Left hindlimb (tissue), 1 donor: ENCODE measurements at regions not wholly inside any gene's neighbourhood (a gene's known extent, or its start where the extent isn't known, plus 50 kb on each side); places are given as distances from the start of the nearest gene placed in this dataset.
A peak's percentile ranks its signal among the peaks of the same experiment; 100 is the strongest.

ENCODE experiments used
- DNase-seq: peaks from one replicate; pipeline ENCODE4 v3.0.0-alpha.2; 2018

DNA sequence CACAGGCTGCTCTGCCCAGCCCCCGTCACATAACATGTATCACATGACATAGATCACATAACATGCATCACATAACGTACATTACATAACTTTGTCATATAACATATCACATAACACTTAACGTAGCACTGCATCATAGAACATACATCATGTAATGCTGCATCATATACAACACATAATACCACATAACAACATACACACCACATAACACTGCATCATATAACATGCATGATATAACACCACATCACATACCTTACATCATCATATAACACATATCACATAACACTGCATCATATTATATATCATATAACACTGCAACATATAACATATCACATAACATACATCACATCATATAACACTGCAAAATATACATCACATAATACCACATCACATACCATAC lies 83.8 kb downstream of the AXIN2 start:
- DNase-seq: no peak

GRCh38 chr17:65474660-65475059 lies 86.8 kb downstream of the AXIN2 start:
- DNase-seq: no peak

GRCh38 chr17:65473985-65474384 lies 87.5 kb downstream of the AXIN2 start:
- no peak for DNase-seq

DNA sequence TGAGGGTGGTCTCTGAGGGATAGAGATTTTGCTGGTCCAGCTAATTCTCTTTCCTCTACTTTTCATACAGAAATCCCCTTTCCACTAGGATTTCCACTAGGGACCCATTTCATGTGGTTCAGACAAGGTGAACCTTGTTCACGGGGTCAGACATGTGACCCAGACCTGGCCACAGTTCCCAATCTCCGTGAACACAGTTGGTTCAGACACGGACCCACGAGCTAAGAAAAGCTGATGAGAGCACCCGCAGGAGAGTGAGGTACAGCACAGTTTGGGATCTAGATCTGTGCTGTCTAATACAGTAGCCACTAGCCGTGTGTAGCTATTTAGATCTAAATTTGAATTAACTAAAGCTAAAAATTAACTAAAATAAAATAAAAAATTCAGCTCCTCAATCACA lies 88.1 kb downstream of the AXIN2 start:
- DNase-seq: no peak

GRCh38 chr17:65472666-65473309 lies 88.7 kb downstream of the AXIN2 start:
- no peak for DNase-seq

DNA sequence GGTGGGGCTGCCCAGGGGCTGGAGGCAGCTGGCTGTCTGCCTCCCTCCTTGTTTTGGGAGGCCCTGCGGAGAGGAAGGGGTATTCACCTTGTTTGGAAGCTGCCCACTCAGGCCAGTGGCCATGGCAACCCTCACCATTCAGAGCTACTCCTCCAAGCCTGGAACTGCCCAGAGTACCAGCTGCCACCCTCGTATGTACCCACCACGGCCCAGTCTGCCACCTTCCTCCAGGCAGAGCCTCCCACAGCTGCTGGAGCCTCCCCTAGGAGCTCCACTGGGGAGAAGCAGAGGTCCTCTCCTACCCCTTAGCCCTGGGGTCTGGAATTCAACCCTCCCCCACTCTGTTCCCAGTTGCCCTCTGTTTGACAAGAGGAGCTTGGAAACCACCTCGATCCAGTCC lies 90.7 kb downstream of the AXIN2 start:
- no peak for DNase-seq

DNA sequence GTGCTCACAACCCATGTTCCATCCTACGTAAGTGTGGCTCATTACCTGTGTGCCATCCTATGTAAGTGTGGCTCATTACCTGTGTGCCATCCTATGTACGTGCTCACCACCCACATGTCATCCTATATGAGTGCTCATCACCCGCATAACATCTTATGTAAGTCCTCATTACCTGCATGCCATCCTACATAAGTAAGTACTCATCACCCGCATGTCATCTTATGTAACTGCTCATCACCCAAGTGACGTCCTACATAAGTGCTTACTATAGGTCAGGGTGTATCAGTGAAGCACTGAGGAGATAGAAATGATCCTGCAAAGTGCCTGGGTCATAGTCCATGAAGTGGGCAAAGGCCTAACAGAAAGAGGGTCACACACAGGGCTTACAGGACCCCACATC lies 93.1 kb downstream of the AXIN2 start:
- DNase-seq: no peak

DNA sequence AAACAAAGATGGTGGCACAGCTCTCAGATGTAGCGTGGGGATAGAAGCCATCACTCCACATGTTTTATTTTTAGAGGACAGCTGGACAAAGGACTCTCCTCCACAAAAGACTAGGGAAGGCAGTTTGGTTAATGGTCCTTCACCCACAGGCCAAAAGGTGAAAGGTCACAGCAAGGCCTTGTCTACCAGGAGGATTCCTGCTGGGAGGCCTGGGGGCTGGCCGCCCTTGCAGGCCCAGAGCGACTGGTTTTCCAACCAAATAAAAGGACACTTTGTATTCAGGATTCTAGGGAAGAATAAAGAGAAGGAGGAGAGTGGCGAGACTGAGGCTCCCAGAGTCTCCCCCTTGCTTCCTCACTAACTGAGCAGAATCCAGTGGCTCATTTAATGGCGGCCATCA lies 94.3 kb downstream of the AXIN2 start:
- no peak for DNase-seq

- DNase-seq: no peak
Observed at GRCh38 chr17:65466547-65466946, 94.9 kb downstream of the AXIN2 start.

- no peak for DNase-seq
Observed at GRCh38 chr17:65463242-65463641, 98.2 kb downstream of the AXIN2 start.

GRCh38 chr17:65459677-65460347 lies 101.6 kb downstream of the AXIN2 start:
- DNase-seq: no peak

GRCh38 chr17:65457635-65458257 lies 103.7 kb downstream of the AXIN2 start:
- DNase-seq: no peak

DNA sequence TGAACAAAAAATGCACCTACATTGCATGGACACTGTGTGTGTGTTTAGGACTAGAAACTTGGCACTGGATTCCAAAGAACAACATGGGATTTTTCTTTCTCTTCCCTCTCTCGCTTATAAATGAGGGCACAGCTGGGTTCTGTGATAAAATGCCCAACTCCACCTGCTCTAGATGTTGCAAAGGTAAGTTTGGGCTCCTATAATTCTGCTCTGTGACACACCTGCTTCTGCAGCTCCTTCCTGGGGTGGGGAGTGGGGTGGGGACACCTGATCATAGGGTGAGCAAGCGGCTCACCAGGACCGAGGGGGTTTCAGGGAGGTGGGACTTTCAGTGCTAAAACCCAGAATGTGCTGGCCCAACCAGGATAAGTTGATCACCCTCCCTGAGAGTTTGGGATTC lies 104.3 kb downstream of the AXIN2 start:
- no peak for DNase-seq

DNA sequence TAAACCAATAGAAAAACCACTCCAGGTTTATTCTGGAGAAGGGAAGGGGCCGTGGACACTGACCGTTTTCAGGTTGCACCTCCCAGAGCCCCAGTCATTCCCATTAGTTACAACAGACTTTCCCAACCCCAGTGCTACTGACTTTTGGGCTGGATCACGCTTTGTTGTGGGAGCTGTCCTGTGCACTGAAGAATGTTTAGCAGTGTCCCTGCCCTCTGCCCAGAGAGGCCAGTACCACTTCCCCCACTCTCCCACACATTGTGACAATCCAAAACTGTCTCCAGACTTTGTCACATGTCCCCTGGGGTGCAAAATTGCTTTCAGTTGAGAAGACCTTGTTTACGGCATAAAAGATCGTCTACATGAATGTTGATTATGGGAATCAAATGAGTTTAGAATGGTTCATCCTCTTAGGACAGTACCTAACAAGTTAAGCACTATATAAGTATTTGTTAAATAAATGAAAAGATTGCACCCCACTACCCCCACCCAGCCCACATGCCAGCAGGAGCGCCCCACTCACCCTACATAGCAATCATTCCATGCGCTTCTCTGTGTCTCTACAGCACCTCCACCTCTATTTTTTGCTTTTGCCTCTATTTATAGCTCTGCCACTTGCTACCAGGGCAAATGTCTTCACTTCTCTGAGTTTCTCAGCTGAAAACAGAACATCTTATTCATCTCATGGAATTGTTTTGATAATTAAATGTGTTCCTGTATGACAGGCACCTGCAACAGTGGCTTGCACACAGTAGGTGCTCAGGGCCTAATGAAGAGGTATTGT lies 104.9 kb downstream of the AXIN2 start:
- no peak for DNase-seq

DNA sequence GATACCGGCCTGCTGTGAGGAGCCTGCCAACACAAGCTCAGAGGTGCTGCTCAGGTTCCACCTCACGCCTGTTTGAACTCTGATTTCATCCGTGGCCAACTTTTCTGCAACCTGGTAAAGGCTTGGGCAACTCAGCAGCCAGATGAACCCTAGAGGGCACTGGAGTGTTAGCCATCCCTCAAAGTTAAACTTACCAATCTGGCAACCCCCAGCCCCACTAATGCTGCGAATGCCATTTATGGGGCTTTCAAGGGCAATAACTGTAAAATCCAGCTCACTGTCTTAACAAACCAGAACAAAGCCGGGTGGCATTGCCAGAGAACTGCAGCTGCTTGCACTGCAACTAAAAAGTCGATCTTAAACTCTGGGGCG lies 105.5 kb downstream of the AXIN2 start:
- peak; percentile 40 for DNase-seq

GRCh38 chr17:65455154-65455971 lies 106.1 kb downstream of the AXIN2 start:
- DNase-seq: no peak

GRCh38 chr17:65453204-65453931 lies 108.1 kb downstream of the AXIN2 start:
- no peak for DNase-seq

- DNase-seq: no peak
Observed at GRCh38 chr17:65449495-65449894, 112.0 kb downstream of the AXIN2 start.

GRCh38 chr17:65447823-65448222 lies 113.6 kb downstream of the AXIN2 start:
- no peak for DNase-seq

GRCh38 chr17:65446838-65447526 lies 114.5 kb downstream of the AXIN2 start:
- no peak for DNase-seq

DNA sequence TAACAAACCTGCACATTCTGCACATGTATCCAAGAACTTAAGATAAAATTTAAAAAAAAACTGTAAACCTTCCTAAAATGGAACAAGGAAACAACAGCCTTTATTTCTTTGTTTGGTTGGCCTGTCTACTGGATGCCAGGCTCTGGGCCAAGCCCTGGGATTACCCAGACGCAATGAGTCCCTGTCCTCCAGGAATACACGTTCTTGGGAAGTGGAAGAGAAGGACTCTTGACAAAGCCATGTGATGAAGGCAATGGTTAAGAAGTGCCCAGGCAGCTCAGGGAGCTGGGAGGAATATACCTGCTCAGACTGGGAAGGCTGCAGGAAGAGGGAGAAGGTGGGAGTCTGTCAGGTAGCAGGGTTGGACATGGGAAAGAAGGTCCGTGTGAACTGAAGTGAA lies 115.4 kb downstream of the AXIN2 start:
- no peak for DNase-seq
